ENCODE measurements at regions not wholly inside any gene's neighbourhood (a gene's known extent, or its start where the extent isn't known, plus 50 kb on each side); places are given as distances from the start of the nearest gene placed in this dataset.

DNA sequence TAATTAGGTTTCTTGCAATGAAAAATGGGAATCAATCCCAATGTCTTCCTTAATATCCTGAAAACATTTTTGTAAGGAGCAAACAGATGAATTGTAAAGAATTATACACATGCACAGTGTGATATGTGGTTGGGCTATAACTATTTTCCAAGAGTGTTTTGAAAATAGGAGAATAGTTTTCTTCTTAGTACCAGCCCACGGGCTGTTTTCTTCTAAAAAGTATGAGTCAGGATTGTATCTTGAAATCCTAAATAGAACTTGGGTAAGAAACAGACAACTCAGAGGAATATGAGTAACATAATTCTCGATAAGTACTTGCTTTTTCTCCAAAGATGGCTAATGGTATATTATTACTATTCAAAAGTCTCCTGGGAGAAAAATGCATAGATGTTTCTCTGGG, 136.7 kb downstream of the MAGEC2 start:
- TF ChIP-seq, protein P1, sequence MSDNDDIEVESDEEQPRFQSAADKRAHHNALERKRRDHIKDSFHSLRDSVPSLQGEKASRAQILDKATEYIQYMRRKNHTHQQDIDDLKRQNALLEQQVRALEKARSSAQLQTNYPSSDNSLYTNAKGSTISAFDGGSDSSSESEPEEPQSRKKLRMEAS (IDR thresholded peaks at IDR 0.05; ENCODE audit: low read depth, low read length) = no peak
- TF ChIP-seq, protein P2, sequence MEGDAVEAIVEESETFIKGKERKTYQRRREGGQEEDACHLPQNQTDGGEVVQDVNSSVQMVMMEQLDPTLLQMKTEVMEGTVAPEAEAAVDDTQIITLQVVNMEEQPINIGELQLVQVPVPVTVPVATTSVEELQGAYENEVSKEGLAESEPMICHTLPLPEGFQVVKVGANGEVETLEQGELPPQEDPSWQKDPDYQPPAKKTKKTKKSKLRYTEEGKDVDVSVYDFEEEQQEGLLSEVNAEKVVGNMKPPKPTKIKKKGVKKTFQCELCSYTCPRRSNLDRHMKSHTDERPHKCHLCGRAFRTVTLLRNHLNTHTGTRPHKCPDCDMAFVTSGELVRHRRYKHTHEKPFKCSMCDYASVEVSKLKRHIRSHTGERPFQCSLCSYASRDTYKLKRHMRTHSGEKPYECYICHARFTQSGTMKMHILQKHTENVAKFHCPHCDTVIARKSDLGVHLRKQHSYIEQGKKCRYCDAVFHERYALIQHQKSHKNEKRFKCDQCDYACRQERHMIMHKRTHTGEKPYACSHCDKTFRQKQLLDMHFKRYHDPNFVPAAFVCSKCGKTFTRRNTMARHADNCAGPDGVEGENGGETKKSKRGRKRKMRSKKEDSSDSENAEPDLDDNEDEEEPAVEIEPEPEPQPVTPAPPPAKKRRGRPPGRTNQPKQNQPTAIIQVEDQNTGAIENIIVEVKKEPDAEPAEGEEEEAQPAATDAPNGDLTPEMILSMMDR (IDR thresholded peaks at IDR 0.05; ENCODE audit: low read depth, low read length) = no peak
- TF ChIP-seq POLR2A (IDR thresholded peaks at IDR 0.05; ENCODE audit: extremely low read depth, insufficient read length) = no peak
